PC-3 (cell line): ENCODE measurements at regions not wholly inside any gene's neighbourhood (a gene's known extent, or its start where the extent isn't known, plus 50 kb on each side); places are given as distances from the start of the nearest gene placed in this dataset.

Experiments
- CTCF ChIP-seq: fragments of 300-600 bp; sonication (generic); conservative IDR thresholded peaks from 2 replicates; pipeline ENCODE4 v1.5.1; 2017; ENCODE audit warnings: antibody characterized with exemption, low read depth, mild to moderate bottlenecking, low read length
- EZH2 ChIP-seq: fragments of 300-600 bp; sonication (generic); IDR thresholded peaks from one replicate; pipeline ENCODE4 v1.6.1; 2017; ENCODE audit warnings: antibody characterized with exemption, mild to moderate bottlenecking, low read length; ENCODE audit not compliant: unreplicated experiment
- EZH2phosphoT487 ChIP-seq: fragments of 300-600 bp; sonication (generic); IDR thresholded peaks from 2 replicates; pipeline ENCODE4 v1.6.1; 2018; ENCODE audit warnings: mild to moderate bottlenecking, antibody characterized with exemption, low read length, borderline replicate concordance

GRCh38 chr18:57942493-57942892 is 101.5 kb upstream of the NEDD4L start:
- no peak for TF ChIP-seq CTCF
- no peak for TF ChIP-seq EZH2
- no peak for TF ChIP-seq EZH2phosphoT487
